GM12878 (cell line): ENCODE measurements at regions not wholly inside any gene's neighbourhood (a gene's known extent, or its start where the extent isn't known, plus 50 kb on each side); places are given as distances from the start of the nearest gene placed in this dataset.

Experiments used
- BACH1 ChIP-seq: fragments of 450-650 bp; IDR thresholded peaks from 2 replicates; pipeline ENCODE4 v1.6.1; 2017; ENCODE audit warnings: mild to moderate bottlenecking, borderline replicate concordance
- BCL11A ChIP-seq: IDR thresholded peaks from 2 replicates; pipeline ENCODE4 v1.6.1; 2011; ENCODE audit warnings: low read depth, low read length
- BHLHE40 ChIP-seq, 2 experiments: fragments of 450-650 bp in 1 of 2; IDR thresholded peaks; 2 replicates each; pipeline ENCODE4 v1.6.1; 2011 to 2017; ENCODE audit warnings: low read depth in 2 of 2, borderline replicate concordance in 1 of 2, improper control_type of control experiment in 1 of 2, low read length in 1 of 2, mild to moderate bottlenecking in 1 of 2
- BMI1 ChIP-seq: fragments of 450-650 bp; IDR thresholded peaks from 2 replicates; pipeline ENCODE4 v1.6.1; 2016; ENCODE audit warnings: mild to moderate bottlenecking, moderate library complexity, borderline replicate concordance
- CBFB ChIP-seq: IDR thresholded peaks from 2 replicates; pipeline ENCODE4 v1.6.1; 2016; ENCODE audit warnings: antibody characterized with exemption, low read depth
- CTCF ChIP-seq, 3 experiments: IDR thresholded peaks in 2 of 3; conservative IDR thresholded peaks in 1 of 3; 2 replicates each; pipeline ENCODE4 v1.5.1; 2011; ENCODE audit warnings: low read depth in 3 of 3, low read length in 3 of 3, mild to moderate bottlenecking in 3 of 3, control low read depth in 2 of 3, moderate library complexity in 2 of 3, inconsistent platforms in 1 of 3, mixed read lengths in 1 of 3; ENCODE audit not compliant: control insufficient read depth in 2 of 3, insufficient read depth in 1 of 3; ENCODE audit errors: extremely low read depth in 1 of 3
- E2F4 ChIP-seq: IDR thresholded peaks from 2 replicates; pipeline ENCODE4 v1.6.1; 2012; ENCODE audit warnings: low read depth, low read length, improper control_type of control experiment
- E4F1 ChIP-seq: fragments of 450-650 bp; IDR thresholded peaks from 2 replicates; pipeline ENCODE4 v1.6.1; 2018; ENCODE audit warnings: borderline replicate concordance, mild to moderate bottlenecking; ENCODE audit not compliant: partially characterized antibody
- EP300 ChIP-seq, 2 experiments: fragments of 150-350 bp in 1 of 2; IDR thresholded peaks; 2 replicates each; pipeline ENCODE4 v1.6.1; 2011 to 2012; ENCODE audit warnings: low read depth in 2 of 2, low read length in 2 of 2, borderline replicate concordance in 1 of 2, improper control_type of control experiment in 1 of 2, inconsistent platforms in 1 of 2; ENCODE audit not compliant: control insufficient read depth in 1 of 2
- EZH2 ChIP-seq: IDR thresholded peaks from 2 replicates; pipeline ENCODE4 v1.6.1; 2012; ENCODE audit warnings: low read depth, mild to moderate bottlenecking, control low read depth, inconsistent platforms, low read length, borderline replicate concordance; ENCODE audit not compliant: control insufficient read depth
- IRF4 ChIP-seq: IDR thresholded peaks from 2 replicates; pipeline ENCODE4 v1.6.1; 2011; ENCODE audit warnings: low read depth, low read length
- JUND ChIP-seq: IDR thresholded peaks from 2 replicates; pipeline ENCODE4 v1.6.1; 2012; ENCODE audit warnings: low read depth, mild to moderate bottlenecking, low read length, improper control_type of control experiment, moderate library complexity
- MEF2A ChIP-seq: IDR thresholded peaks from 2 replicates; pipeline ENCODE4 v1.6.1; 2011; ENCODE audit warnings: low read depth, mild to moderate bottlenecking, low read length, moderate library complexity; ENCODE audit not compliant: insufficient read depth
- NFXL1 ChIP-seq: fragments of 450-650 bp; IDR thresholded peaks from 2 replicates; pipeline ENCODE4 v1.6.1; 2017; ENCODE audit warnings: antibody characterized with exemption, mild to moderate bottlenecking, borderline replicate concordance
- NR2C1 ChIP-seq: fragments of 450-650 bp; IDR thresholded peaks from 2 replicates; pipeline ENCODE4 v1.6.1; 2017; ENCODE audit warnings: antibody characterized with exemption, mild to moderate bottlenecking, moderate library complexity
- RUNX3 ChIP-seq: IDR thresholded peaks from 2 replicates; pipeline ENCODE4 v1.6.1; 2012; ENCODE audit warnings: low read length, inconsistent platforms
- SMC3 ChIP-seq: IDR thresholded peaks from 2 replicates; pipeline ENCODE4 v1.6.1; 2011; ENCODE audit warnings: low read length, improper control_type of control experiment, borderline replicate concordance
- SREBF2 ChIP-seq: IDR thresholded peaks from 2 replicates; pipeline ENCODE4 v1.6.1; 2012; ENCODE audit warnings: mild to moderate bottlenecking, low read length
- TCF3 ChIP-seq: IDR thresholded peaks from 2 replicates; pipeline ENCODE4 v1.6.1; 2012; ENCODE audit warnings: low read depth, mild to moderate bottlenecking, low read length, borderline replicate concordance; ENCODE audit not compliant: insufficient read depth
- ZNF384 ChIP-seq: IDR thresholded peaks from 2 replicates; pipeline ENCODE4 v1.6.1; 2012; ENCODE audit warnings: low read depth, mild to moderate bottlenecking, low read length, improper control_type of control experiment, borderline replicate concordance
- TF ChIP-seq, protein P1 (sequence below): IDR thresholded peaks from 2 replicates; pipeline ENCODE4 v1.6.1; 2012; ENCODE audit warnings: low read depth, low read length, improper control_type of control experiment
- TF ChIP-seq, protein P2 (sequence below): IDR thresholded peaks from 2 replicates; pipeline ENCODE4 v1.6.1; 2012; ENCODE audit warnings: mild to moderate bottlenecking, low read depth, low read length

GRCh38 chr7:94178230-94178629 is 174.1 kb upstream of the BET1 start (continued):
- TF ChIP-seq EP300 (IDR thresholded peaks at IDR 0.05; ENCODE audit: borderline replicate concordance in 1 of 2, control insufficient read depth in 1 of 2, low read depth in 2 of 2, low read length in 2 of 2) (peak; percentile 45 to 77; a peak in 3 of 4 replicates), IRF4 (peak; percentile 57; the same call in 1 of the 2 replicates), NFXL1 (no peak), EZH2 (no peak), E2F4 (no peak), MEF2A (no peak), BMI1 (peak; percentile 52; the same call in 1 of the 2 replicates), SMC3 (no peak), BHLHE40 (IDR thresholded peaks at IDR 0.05; ENCODE audit: borderline replicate concordance in 1 of 2, low read depth in 2 of 2, low read length in 1 of 2) (peak in 1 of 2 experiments; percentile 48; a peak in 1 of 4 replicates), TCF3 (no peak), NR2C1 (no peak), E4F1 (no peak), SREBF2 (no peak), JUND (no peak), RUNX3 (peak; percentile 98), BCL11A (peak; percentile 80; the same call in 1 of the 2 replicates), ZNF384 (no peak), CBFB (peak; percentile 69), BACH1 (peak; percentile 57; the same call in 1 of the 2 replicates), CTCF (IDR thresholded peaks at IDR 0.05 in 2 of 3, conservative IDR thresholded peaks at IDR 0.05 in 1 of 3; ENCODE audit: control insufficient read depth in 2 of 3, extremely low read depth in 1 of 3, insufficient read depth in 1 of 3, low read depth in 3 of 3, low read length in 3 of 3) (no peak)
- TF ChIP-seq, protein P1, sequence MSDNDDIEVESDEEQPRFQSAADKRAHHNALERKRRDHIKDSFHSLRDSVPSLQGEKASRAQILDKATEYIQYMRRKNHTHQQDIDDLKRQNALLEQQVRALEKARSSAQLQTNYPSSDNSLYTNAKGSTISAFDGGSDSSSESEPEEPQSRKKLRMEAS: no peak
- TF ChIP-seq, protein P2, sequence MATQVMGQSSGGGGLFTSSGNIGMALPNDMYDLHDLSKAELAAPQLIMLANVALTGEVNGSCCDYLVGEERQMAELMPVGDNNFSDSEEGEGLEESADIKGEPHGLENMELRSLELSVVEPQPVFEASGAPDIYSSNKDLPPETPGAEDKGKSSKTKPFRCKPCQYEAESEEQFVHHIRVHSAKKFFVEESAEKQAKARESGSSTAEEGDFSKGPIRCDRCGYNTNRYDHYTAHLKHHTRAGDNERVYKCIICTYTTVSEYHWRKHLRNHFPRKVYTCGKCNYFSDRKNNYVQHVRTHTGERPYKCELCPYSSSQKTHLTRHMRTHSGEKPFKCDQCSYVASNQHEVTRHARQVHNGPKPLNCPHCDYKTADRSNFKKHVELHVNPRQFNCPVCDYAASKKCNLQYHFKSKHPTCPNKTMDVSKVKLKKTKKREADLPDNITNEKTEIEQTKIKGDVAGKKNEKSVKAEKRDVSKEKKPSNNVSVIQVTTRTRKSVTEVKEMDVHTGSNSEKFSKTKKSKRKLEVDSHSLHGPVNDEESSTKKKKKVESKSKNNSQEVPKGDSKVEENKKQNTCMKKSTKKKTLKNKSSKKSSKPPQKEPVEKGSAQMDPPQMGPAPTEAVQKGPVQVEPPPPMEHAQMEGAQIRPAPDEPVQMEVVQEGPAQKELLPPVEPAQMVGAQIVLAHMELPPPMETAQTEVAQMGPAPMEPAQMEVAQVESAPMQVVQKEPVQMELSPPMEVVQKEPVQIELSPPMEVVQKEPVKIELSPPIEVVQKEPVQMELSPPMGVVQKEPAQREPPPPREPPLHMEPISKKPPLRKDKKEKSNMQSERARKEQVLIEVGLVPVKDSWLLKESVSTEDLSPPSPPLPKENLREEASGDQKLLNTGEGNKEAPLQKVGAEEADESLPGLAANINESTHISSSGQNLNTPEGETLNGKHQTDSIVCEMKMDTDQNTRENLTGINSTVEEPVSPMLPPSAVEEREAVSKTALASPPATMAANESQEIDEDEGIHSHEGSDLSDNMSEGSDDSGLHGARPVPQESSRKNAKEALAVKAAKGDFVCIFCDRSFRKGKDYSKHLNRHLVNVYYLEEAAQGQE: no peak
